K562 (cell line): ENCODE measurements at regions not wholly inside any gene's neighbourhood (a gene's known extent, or its start where the extent isn't known, plus 50 kb on each side); places are given as distances from the start of the nearest gene placed in this dataset.
A peak's percentile ranks its signal among the peaks of the same experiment; 100 is the strongest.

Source experiments
- ATAC-seq: fragments of 200-7000 bp; cut with Tn5 transposase; 3 replicates; pipeline ENCODE4 v1.9.1; 2020; ENCODE audit warnings: moderate library complexity
- BruUV-seq: library from RNA; stranded (reverse); fragments of 400-500 nt; replicated peaks from 2 replicates; lab custom pipeline; 2021; lab: Mats Ljungman, UMichigan
- CTCF ChIA-PET: fragments of 300-600 bp; formaldehyde crosslinking; extraction: SDS; loops from one replicate; lab custom pipeline; 2021; ENCODE audit warnings: low intra/inter-chr PET ratio; lab: Yijun Ruan, JAX
- POLR2A ChIA-PET: fragments of 300-600, 350-650 bp; sonication (Branson Sonifier 250); formaldehyde crosslinking; extraction: SDS; loops from one replicate; lab custom pipeline; 2021; ENCODE audit warnings: antibody characterized with exemption, inconsistent platforms; lab: Yijun Ruan, JAX
- DNase-seq, 4 experiments: peaks; one replicate each; pipeline versions ENCODE4 v3.0.0 to v3.0.0-alpha.2; 2011 to 2018; ENCODE audit warnings: low spot score in 3 of 4, mixed read lengths in 3 of 4; ENCODE audit errors: extremely low read depth in 1 of 4
- FAIRE-seq: peaks from 2 replicates; lab custom pipeline; 2011; peaks lifted over from hg19 to GRCh38; lab: Jason Lieb, UNC
- H2AFZ ChIP-seq: 2 replicates; pipeline ENCODE4 v1.6.0; 2011; ENCODE audit warnings: low read depth, low read length, control low read depth, inconsistent platforms
- H3K27ac ChIP-seq: fragments of 200-600 bp; 3 replicates; pipeline ENCODE4 v1.8.0; 2011; ENCODE audit warnings: low read depth, mild to moderate bottlenecking, control low read depth, inconsistent platforms, low read length, moderate library complexity, mixed read lengths; ENCODE audit errors: extremely low read depth
- H3K27me3 ChIP-seq, 2 experiments: fragments of 300-600 bp in 1 of 2; 2 replicates in 1 of 2; 3 replicates in 1 of 2; pipeline versions ENCODE4 v1.6.0 to v1.8.0; 2011; ENCODE audit warnings: inconsistent platforms in 2 of 2, low read length in 2 of 2, mild to moderate bottlenecking in 1 of 2, mixed read lengths in 1 of 2, moderate library complexity in 1 of 2; ENCODE audit not compliant: control insufficient read depth in 2 of 2, insufficient read depth in 2 of 2
- H3K36me3 ChIP-seq: fragments of 300-600 bp; 3 replicates; pipeline ENCODE4 v1.8.0; 2011; ENCODE audit warnings: mild to moderate bottlenecking, low read length, inconsistent platforms; ENCODE audit not compliant: control insufficient read depth, insufficient read depth
- H3K4me1 ChIP-seq, 2 experiments: fragments of 200-600 bp in 1 of 2; replicated peaks in 1 of 2; 2 replicates in 1 of 2; 3 replicates in 1 of 2; pipeline versions ENCODE4 v1.5.1 to v1.8.0; 2011; ENCODE audit warnings: inconsistent platforms in 2 of 2, low read length in 2 of 2, mild to moderate bottlenecking in 1 of 2, mixed read lengths in 1 of 2, moderate library complexity in 1 of 2; ENCODE audit not compliant: control insufficient read depth in 2 of 2, insufficient read depth in 2 of 2
- H3K4me2 ChIP-seq: 2 replicates; pipeline ENCODE4 v1.6.1; 2011; ENCODE audit warnings: low read length, control low read depth, inconsistent platforms, mixed read lengths; ENCODE audit not compliant: insufficient read depth
- H3K4me3 ChIP-seq: fragments of 200-600 bp; sonication (generic), shearing (Covaris generic); 2 replicates; pipeline ENCODE4 v1.5.1; 2016; ENCODE audit warnings: control low read depth, inconsistent platforms
- H3K79me2 ChIP-seq: fragments of 200-600 bp; 3 replicates; pipeline ENCODE4 v1.8.0; 2011; ENCODE audit warnings: low read length, inconsistent platforms; ENCODE audit not compliant: control insufficient read depth, insufficient read depth
- H3K9ac ChIP-seq, 2 experiments: 2 replicates each; pipeline versions ENCODE4 v1.6.0 to v1.6.1; 2011; ENCODE audit warnings: low read depth in 2 of 2, low read length in 2 of 2, control low read depth in 1 of 2, inconsistent platforms in 1 of 2, mild to moderate bottlenecking in 1 of 2, mixed read lengths in 1 of 2; ENCODE audit not compliant: insufficient read depth in 1 of 2
- H3K9me1 ChIP-seq: one replicate; pipeline ENCODE4 v1.6.0; 2011; ENCODE audit warnings: inconsistent platforms, mild to moderate bottlenecking, low read length, moderate library complexity; ENCODE audit not compliant: control insufficient read depth, insufficient read depth
- H3K9me3 ChIP-seq: replicated peaks from 2 replicates; pipeline ENCODE4 v1.5.1; 2011; ENCODE audit warnings: low read depth, low read length, inconsistent platforms; ENCODE audit not compliant: control insufficient read depth, insufficient read depth
- H4K20me1 ChIP-seq: replicated peaks from 2 replicates; pipeline ENCODE4 v1.6.1; 2011; ENCODE audit warnings: low read length, inconsistent platforms, mixed read lengths; ENCODE audit not compliant: control insufficient read depth, insufficient read depth
- GABPA ChIP-seq: fragments of 200-800 bp; sonication (Bioruptor generic); conservative IDR thresholded peaks from 2 replicates; pipeline ENCODE4 v1.6.1; 2016; ENCODE audit warnings: low read depth, missing genetic modification characterization, missing compliant biosample characterization
- SMAD4 ChIP-seq: fragments of 250-450 bp; sonication (Bioruptor Pico); conservative IDR thresholded peaks from 2 replicates; pipeline ENCODE4 v1.8.0; 2021; ENCODE audit warnings: inconsistent platforms, mild to moderate bottlenecking, moderate library complexity
- ZNF165 ChIP-seq: fragments of 250-450 bp; sonication (Bioruptor Pico); IDR thresholded peaks from 2 replicates; pipeline ENCODE4 v1.4.0; 2020; ENCODE audit warnings: borderline replicate concordance
- ZNF224 ChIP-seq: sonication (generic); formaldehyde crosslinking; IDR thresholded peaks from 2 replicates; pipeline ENCODE4 v1.8.0; 2022; ENCODE audit warnings: mild to moderate bottlenecking, missing genetic modification reagents
- WGBS: fragments of 100-300 bp; shearing (Covaris generic); methylation state at CpG from one replicate; pipeline ENCODE4 v1.1.6; 2016; ENCODE audit warnings: low coverage, mixed read lengths; ENCODE audit not compliant: insufficient coverage; ENCODE audit errors: missing lambda C conversion rate; 5-methylcytosine and 5-hydroxymethylcytosine counted together
- in situ Hi-C: fragments of 300-500 bp; cut with MboI; formaldehyde crosslinking; loops from 4 replicates; pipeline ENCODE4 v1.15.0; 2018; ENCODE audit warnings: inconsistent platforms, mixed read lengths
- intact Hi-C: fragments of 100-400 bp; cut with micrococcal nuclease; formaldehyde crosslinking; loops from 2 replicates; pipeline ENCODE4 v1.14.2; 2022

DNA sequence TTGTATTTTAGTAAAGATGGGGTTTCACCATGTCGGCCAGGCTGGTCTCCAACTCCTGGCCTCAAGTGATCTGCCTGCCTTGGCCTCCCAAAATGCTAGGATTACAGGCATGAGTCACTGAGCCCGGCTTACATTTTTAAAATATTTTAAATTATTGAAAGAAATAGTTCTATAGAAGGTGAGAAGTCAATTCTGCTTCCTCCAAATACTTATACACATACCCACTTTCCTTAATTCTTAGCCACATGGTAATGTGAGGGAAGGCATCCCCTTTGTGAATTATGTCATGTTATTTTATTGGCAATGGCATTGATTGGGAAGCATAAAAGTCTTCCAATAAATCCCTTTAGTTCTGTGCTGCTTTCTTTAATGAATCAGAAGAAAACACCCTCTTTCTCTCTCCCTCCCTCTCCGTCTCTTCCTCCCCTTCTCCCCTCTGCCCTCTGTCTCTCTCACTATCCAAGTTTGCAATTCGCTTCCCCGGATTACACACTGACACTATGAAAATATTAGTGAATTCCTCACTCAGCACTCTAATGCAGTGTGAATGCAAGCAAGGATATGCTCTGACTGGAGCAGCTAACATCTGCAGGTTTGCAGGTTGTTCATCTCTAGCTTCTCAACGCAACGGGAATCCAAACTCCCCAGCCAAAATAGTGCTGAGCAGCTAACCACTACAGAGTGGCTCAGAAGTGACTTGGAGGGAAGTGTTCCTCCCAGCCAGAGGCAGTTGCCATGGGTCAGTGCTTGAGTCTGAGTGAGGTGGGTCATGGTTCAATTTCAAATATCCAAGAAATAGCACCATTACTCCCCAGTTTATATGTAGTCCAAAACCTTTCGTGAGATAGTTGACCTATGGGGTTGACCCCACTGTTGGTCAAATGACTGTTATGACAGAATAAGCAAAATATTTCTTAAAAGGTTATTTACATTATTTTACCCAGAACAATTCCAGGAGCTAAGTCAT, 77.8 kb upstream of the CD55 start:
- FAIRE-seq (no peak), ATAC-seq (peak; percentile 45), DNase-seq (peak in 1 of 4 experiments; percentile 17)
- no peak overlapping the region for H3K27ac ChIP-seq
- H3K79me2 ChIP-seq: no peaks in the 10 kb centered on the region
- ChIA-PET CTCF (no interaction called here), POLR2A (interaction anchor here (0.7 to 1.1 kb wide), 3 partner anchors 28 to 428 kb away, joined by 3 read pairs; no protein-coding TSS in a partner anchor)
- H3K9ac ChIP-seq: no peak overlapping the region; a peak in 1 of 4 replicates
- no peaks in the 10 kb centered on the region for H4K20me1 ChIP-seq
- no TSS peak for BruUV-seq
- no peaks in the 10 kb centered on the region for H3K9me1 ChIP-seq
- no peak overlapping the region for H3K4me2 ChIP-seq
- intact Hi-C loops: no loop called here
- in situ Hi-C loops: no loop called here
- no peaks in the 10 kb centered on the region for H3K9me3 ChIP-seq
- no peak overlapping the region for H3K4me3 ChIP-seq
- no peaks in the 10 kb centered on the region for H3K36me3 ChIP-seq
- 43% methylated on average over 8 of the region's 8 CpGs for WGBS
- H2AFZ ChIP-seq: peak overlapping the region; percentile 48
- TF ChIP-seq ZNF165 (CRISPR knock-in tag): no peak
- 0 out of 2 replicates have a peak, but pooled peaks have one; percentile 0 for TF ChIP-seq SMAD4 (CRISPR knock-in tag)
- peak; percentile 54; the same call in 1 of the 2 replicates for TF ChIP-seq ZNF224 (CRISPR knock-in tag)
- TF ChIP-seq GABPA (tag): 0 out of 2 replicates have a peak, but pooled peaks have one; percentile 1
- no peaks in the 10 kb centered on the region for H3K27me3 ChIP-seq
- H3K4me1 ChIP-seq: peaks cover 6 to 22% of the 10 kb centered on the region in 2 experiments; a peak in 4 of 5 replicates
